NCI-H774 (cell line): ENCODE measurements at regions not wholly inside any gene's neighbourhood (a gene's known extent, or its start where the extent isn't known, plus 50 kb on each side); places are given as distances from the start of the nearest gene placed in this dataset.
"Not testable (repeated sequence)": the region's sequence is repeated elsewhere in the genome, so short reads cannot be mapped to it uniquely, and the experiment has no call there.

Source experiments
- DNase-seq: peaks from one replicate; lab custom pipeline; 2025; lab: John Stamatoyannopoulos, UW

DNA sequence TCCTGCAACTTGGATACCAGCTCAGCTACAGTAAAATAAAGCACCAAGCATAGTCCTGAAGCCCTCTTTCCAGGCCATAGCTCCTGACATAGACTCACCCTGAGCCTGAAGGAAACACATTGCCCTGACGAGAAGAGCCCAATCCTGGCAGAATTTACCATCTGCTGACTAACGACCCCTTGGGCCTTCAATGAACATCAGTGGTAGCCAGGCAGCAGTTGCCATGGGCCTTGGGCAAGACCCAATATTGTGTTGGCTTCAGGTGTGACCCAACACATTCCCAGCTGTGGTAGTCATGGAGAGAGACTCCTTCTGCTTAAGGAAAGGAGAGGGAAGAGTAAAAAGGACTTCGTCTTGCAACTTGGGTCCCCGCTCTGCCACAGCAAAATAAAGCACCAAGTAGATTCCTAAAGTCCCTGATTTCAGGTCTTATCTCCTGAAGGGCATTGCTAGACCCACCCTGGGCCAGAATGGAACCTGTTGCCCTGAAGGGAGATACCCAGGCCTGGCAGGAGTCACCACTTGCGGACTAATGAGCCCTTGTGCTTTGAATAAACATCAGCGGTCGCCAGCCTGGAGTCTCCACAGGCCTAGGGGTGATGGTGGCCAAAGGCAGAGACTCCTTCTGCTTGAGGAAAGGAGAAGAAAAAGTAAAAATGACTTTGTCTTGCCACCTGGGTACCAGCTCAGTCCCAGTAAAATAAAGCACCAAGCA, 902.6 kb downstream of the C4orf33 start:
- no peak for DNase-seq

DNA sequence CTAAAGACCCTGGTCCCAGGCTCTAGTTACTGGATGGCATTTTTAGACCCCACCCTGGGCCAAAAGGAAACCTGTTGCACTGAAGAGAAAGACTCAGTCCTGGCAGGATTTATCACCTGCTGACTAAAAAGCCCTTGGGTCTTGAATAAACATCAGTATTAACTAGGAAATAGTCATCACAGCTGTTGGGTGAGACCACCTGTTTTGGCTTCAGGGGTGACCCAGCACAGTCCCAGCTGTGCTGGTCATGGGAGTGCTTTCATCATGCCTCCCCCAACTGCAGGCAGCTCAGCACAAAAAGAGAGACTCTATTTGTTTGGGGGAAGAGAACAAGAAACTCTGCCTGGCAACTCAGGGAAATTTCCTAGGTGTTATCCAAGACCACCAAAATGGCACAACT, 903.2 kb downstream of the C4orf33 start:
- no peak for DNase-seq

DNA sequence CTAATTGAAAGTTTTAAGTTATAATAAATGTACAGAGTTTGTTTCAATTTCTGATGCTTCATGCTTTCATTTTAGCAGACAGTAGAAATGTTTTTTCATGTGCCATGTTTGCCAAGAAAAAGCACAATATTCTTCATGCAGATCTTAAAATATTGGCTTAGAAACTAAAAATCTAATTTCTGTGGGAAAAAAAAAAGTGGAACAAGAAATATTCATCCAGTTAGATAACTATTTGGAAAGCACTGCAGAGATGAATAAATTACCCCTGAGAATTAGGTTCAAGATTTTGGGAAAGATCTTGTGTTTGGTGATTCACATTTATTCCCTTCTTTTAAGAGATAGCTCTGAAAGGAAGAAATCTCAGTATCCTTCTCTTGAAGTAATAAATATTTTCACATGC, 912.5 kb downstream of the C4orf33 start:
- DNase-seq = no peak

DNA sequence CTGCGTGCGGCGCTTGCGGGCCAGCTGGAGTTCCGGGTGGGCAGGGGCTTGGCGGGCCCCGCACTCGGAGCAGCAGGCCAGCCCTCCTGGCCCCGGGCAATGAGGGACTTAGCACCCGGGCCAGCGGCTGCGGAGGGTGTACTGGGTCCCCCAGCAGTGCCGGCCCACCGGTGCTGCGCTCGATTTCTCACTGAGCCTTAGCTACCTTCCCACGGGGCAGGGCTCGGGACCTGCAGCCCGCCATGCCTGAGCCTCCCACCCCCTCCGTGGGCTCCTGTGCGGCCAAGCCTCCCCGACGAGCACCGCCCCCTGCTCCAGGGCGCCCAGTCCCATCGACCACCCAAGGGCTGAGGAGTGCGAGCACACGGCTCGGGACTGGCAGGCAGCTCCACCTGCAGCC, 916.9 kb downstream of the C4orf33 start:
- not testable (repeated sequence) for DNase-seq

DNA sequence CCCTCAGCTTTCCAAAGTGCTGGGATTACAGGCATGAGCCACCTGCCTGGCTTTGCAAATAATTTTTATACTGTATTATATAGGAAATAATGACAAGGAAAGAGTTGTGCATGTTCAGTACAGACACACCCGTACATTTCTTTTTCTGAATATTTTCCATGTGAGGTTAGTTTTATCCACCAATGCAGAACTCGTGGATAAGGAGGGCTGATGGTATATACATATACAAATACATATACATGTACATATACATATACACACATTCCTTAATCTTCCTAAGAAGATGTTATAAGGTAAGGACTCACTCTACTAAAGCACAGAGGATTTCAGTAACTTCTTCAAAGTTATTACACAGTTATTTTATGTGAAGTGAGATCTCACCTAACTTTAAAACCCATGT, 925.8 kb downstream of the C4orf33 start:
- no peak for DNase-seq

DNA sequence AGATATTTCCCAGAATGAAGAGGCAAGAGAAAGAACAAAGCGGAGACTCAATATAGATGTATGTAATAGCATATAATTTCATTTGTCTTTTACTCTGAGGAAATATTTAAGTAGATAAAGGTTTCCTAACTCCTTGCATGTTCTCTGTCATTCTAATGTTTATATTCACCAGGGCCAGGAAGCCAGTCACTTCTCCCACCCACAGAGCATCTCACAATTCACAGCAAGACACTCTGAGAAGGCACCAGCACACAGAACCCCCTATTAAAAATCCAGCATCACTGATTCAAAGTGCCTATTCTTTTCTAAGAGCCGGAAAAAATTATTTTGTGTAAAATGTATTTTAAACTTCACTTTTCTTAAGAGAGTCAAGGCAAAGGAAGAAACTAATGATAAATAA, 927.1 kb downstream of the C4orf33 start:
- no peak for DNase-seq

DNA sequence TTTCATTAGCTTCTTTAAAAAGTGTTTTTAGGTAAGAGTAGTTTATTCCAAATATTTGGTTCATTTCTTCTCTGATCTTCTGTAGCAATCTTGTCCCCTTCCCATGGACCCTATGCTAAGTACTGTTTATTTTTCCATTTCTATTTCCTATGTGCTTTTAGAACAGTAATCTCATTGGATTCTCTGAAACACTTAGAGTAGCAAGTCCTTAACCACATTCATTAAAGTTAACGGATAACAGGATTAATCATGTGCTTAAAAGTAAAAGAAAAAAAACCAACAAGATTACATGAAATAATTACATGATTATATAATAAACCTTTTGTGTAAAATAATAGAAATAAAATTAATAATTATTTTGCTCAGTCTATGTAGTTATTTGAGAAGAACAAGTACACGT, 929.7 kb downstream of the C4orf33 start:
- no peak for DNase-seq

DNA sequence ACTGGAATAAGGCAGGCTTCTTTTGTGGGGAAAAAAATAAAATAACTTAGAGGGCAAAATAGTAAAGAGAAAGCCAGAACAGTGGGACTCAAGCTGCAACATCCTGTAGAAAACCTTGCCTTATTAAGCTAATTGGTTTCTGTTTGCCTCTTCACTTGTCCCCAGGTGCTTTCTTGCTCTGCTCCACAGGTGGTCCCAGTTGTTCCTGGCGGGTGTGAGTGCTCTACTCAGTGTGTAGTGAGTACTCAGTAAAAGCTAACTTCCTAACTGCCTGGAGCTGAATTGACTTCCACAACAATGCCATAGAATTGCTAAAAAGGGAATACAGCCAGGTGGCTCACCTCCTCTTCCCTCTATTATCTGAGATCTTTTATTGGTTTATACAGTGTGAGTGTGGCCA, 930.2 kb downstream of the C4orf33 start:
- DNase-seq = peak; percentile 62

DNA sequence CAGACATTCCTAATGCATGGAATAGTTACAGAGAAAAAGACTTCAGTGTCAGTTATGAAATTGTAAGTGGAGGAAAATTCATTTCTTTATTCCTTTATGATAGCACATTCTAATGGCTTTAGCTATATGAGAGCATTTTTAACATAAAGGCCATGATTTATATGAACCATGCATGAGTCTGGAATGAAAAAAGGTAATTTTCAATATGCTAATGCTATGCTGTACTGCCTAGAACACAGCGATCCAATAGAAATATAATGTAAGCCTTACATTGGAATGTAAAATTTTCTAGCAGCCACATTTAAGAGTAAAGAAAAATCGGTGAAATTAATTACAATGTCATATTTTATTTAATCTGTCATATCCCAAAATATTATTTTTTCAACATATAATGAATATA, 932.0 kb downstream of the C4orf33 start:
- no peak for DNase-seq

DNA sequence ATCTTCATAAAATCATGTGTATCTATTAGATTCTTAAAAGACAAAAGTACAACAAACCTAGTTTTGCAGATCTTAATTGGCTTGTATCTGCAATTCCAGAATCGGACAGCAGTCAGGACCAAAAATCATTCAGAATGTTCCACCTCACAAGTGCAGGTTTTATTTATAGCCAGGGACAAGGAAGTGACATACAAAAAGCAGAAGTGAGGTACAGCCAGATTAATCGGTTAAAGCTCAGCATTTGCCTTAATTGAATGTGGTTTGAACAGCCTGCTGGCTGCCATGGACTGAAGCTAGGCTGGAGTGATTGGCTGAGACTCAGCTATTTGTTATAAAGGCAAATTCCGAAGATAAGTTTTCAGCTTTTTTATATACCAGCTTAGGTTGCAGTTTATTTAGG, 932.6 kb downstream of the C4orf33 start:
- no peak for DNase-seq

DNA sequence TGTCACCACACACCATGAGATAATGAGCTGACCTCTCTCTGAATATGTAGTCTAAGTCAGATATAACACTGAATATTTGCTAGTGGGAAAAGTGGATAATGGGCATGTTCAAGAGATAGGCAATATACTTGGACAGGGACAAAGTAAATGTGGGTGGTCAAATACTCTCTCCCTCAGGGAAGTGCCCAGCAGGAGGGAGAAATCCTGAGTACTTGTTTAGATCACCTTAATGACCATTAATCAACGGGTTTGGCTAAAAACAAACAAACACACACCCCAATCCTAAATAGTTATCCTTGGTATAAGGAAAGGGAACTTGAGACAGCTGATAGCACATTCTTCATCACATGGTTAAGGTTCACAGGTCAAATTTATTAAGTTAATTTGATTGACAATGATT, 933.5 kb downstream of the C4orf33 start:
- no peak for DNase-seq

DNA sequence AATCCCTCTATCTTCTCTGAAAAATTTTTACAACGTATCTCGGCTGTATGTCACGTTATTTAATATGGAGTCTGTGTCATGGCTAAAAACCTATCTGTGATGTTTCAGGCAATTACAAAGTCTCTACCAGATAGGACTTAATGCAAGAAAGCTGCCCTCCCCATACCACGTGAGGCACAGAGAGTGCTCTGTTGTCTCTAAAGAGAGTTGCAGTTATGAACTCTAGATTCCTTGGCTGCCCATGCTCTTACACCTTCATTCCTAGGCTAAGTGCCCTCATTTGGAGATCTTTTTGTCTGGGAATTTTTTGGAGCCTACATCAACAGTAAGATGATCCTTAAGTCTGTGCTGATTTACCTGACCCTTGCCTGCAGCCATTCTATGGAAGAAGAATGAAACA, 935.9 kb downstream of the C4orf33 start:
- DNase-seq = no peak

DNA sequence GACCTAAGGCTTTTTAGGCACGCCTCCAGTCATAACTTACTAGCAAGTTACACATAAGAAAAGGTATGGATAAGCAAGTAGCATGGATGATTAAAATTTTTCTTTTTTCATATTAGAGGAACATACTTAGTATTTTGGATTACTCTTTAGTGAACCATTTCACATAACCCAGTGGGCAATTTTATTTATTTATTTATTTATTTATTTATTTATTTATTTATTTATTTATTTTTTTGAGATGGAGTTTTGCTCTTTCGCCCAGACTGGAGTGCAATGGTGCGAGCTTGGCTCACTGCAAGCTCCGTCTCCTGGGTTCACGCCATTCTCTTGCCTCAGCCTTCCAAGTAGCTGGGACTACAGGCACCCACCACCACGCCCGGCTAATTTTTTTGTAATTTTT, 937.7 kb downstream of the C4orf33 start:
- DNase-seq = not testable (repeated sequence)

DNA sequence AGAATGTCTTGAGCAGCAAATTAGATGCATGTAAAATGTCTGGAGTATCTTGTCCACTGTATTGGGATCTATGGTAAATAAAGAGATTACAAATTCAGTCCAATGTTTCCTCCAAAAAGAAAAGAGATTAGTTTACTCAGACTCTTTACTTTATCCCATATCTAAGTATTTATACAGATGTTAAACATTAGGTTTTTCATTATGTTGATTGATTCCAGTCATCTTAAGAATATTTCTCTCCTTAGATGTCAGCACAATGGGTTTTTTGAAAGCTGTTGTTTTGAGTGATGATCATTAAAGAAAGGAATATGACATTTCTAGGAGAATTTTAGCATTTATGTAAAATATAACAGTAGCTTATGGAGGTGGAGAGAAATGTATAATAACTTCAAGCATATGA, 938.9 kb downstream of the C4orf33 start:
- DNase-seq = no peak

DNA sequence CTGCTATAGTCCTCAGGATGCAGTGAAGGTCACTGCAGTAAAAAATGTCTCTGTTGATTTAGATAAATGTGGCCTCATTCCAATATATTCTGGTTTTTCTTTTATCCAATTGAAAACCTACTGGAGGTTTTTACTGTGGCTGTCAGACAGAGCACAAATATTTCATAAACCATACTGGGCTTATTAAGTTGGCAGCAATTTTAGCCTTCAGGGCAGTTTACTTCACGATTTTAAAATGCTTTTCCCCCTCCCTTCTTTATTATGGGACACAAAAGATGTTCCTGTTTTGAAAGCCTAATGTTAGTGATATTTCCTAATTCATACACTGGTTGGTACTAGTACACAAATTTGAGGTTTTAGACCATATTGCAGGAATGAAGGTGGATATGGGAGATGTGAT, 939.4 kb downstream of the C4orf33 start:
- DNase-seq = no peak

DNA sequence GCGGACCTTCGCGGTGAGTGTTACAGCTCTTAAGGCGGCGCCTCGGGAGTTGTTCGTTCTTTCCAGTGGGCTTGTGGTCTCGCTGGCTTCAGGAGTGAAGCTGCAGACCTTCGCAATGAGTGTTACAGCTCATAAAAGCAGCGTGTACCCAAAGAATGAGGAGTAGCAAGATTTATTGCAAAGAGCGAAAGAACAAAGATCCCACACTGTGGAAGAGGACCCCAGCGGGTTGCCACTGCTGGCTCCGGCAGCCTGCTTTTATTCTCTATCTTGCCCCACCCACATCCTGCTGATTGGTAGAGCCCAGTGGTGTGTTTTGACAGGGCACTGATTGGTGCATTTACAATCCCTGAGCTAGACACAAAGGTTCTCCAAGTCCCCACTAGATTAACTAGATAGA, 941.9 kb downstream of the C4orf33 start:
- DNase-seq = not testable (repeated sequence)

DNA sequence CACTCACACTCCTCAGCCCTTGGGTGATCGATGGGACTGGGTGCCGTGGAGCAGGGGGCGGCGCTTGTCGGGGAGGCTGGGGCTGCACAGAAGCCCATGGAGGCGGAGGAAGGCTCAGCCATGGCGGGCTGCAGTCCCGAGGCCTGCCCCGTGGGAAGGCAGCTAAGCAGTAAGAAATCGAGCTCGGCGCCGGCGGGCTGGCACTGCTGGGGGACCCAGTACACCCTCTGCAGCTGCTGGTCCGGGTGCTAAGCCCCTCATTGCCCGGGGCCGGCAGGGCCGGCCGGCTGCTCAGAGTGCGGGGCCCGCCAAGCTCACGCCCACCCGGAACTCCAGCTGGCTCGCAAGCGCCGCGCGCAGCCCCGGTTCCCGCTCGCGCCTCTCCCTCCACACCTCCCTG, 942.6 kb downstream of the C4orf33 start:
- not testable (repeated sequence) for DNase-seq

DNA sequence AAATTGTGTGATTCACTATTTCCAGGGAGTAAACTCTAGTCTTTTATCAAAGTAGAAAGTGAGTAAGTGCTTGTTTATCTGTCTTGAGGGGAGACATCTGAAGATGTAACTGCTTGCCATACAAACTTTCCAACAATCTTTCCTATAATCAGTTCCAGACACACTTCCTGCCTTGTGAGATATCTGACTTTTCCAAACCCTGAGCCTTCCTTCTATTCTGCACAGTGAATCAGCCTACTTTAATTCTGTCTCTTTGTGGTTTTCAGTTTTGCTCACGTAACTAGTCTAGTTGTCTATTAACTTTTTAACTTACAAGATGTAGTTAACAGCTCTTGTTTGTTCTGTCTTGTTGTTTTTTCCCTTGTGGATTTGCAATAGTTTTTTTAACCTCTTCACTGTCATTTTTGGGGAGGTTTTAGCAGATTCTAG, 947.8 kb downstream of the C4orf33 start:
- DNase-seq = no peak

DNA sequence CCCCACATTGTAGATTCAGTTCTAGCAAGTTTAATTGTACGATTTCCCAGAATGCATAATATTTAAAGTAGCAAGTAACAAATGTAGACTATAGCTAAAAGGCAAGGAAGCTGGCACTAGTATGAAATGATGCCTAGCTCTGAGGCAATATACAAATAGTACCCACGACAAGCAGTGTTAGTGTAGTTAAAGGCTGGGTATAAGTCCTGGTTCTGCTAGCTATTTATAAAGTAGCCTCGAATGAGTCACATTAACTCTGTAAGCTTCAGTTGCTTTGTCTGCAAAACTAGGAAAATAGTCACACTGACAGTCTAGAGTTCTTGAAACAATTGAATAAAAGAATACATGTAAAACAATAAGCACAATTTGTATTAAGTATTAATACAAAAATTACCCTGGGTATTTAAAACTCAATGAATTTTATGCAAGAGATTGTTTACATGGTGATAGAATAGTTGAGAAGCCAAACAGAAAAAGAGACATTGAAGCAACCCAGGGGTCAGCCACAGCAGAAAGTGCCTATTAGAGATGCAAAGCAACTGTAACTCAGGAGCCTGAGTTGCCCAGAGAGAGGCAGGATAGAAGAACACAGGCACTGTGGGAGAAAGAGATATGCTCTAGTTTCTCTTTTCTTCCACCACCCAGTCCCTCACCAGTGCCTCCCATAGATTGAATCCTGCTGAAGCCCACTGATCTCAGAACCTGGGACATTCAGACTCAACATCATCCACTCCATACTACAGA, 949.0 kb downstream of the C4orf33 start:
- DNase-seq = no peak

DNA sequence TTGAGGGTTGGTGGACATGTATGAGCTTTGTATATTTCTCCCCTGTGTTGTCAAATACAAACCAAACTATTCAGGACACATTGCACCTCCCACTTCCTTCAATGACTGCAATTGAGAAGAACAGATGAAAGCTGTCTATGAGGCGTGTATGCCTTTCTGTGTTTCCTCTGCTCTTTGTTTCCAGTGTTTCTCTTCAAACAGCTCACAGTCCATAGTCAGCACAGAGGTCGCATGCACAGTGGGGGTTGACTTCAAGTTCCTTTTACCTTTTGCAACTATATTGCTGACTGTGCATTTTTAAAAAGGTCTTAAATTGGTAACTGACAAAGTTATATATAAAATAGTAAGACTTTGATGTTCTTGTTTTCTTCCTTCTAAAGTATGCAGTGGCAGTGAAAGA, 957.8 kb downstream of the C4orf33 start:
- no peak for DNase-seq

DNA sequence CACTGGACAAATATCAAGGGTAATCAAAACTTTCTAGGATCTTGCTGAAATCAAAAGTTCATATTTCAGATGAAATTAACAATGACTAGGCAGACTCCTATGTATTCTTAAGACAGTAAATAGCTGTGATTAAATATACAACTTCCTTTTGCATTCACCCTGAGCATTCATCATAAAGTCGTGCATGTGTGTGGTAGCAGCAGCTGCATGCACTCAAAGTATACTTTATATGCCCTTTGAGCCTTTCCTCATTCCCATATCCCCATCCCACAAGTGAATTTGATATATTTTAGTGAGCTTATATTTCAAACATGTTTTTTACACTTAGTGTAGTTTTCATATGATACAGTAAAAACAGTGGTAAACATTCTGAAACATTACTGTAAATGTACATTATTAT, 959.0 kb downstream of the C4orf33 start:
- DNase-seq = no peak

DNA sequence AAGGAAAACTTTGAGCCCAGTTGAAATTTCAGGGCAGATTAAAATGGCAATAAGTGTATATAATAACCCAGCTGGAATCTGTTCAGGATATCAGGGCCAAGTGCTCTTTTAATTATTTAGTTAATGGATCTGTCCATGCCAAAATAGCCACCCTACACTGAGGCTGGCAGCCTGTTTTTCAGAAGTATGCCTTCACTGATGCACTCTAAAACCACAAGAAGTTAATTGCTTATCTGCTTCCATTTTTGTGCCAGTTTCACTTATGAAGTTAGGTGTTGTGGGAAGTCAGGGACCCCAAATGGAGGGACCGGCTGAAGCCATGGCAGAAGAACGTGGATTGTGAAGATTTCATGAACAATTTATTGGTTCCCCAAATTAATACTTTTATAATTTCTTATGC, 960.3 kb downstream of the C4orf33 start:
- DNase-seq = no peak

DNA sequence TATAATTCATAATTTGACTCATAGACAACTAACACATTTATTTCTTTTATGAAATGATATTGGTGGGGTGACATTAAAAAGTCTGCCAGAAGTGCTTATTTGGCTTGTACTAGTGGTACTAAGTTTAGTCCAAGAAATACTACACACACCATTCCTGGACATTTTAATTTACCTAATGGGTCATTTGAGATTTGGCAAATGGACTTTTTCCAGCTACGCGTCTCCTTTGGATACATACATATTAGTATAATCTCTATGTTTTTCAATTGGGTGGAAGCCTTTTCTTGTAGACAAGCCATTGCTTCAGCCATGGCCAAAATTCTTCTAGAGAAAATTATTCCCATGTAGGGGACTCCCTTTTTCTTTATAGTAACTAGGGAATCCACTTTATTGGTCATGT, 968.5 kb downstream of the C4orf33 start:
- DNase-seq = no peak

DNA sequence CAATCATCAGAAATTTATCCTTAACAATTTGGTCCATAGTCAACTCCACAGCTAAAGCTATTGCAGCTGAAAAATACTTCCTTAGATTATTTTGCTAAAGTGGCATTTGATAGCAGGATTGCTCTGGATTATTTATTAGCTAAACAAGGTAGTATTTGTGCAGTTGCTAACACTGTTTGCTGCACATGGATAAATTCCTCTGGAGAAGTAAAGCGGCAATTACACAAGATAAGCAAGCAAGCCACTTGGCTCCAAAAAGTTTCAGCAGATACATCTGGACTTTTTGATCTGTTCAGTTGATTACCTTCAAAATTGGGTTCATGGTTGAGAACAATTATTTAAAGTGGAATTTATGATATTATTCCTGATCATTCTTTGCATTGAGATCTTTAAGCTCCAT, 971.5 kb downstream of the C4orf33 start:
- no peak for DNase-seq
